ENCODE measurements at regions not wholly inside any gene's neighbourhood (a gene's known extent, or its start where the extent isn't known, plus 50 kb on each side); places are given as distances from the start of the nearest gene placed in this dataset.

DNA sequence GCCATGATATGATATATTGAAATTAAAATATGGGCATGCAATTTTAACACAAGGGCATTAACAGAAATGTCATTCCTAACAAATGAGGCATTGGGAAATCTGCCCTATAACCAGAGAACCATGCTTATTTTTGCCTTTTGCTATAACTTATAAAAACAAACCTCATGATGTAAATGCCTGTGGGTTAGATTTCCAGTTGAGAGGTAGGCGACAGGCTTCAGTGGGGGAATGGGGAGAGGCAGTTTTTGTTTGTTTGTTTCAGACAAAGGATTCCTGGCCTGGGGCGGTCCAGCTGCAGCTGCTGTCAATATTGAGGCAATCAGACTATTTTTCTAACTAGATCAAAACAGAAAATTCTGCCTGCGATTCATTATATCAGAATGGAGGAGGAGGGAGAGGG, 490.4 kb upstream of the CFAP20DC start:
- TF ChIP-seq POLR2AphosphoS5 (IDR thresholded peaks at IDR 0.05) (no peak), POLR2A (IDR thresholded peaks at IDR 0.05) (no peak)
